Hematopoietic multipotent progenitor cell (in vitro differentiated cells): ENCODE measurements at regions not wholly inside any gene's neighbourhood (a gene's known extent, or its start where the extent isn't known, plus 50 kb on each side); places are given as distances from the start of the nearest gene placed in this dataset.

Experiments used
- DNase-seq, 3 donors: peaks; one replicate each; pipeline ENCODE4 v3.0.0-alpha.2; 2011 to 2015; ENCODE audit warnings: low read depth in 2 of 3, low spot score in 2 of 3

- DNase-seq: no peak
Observed at GRCh38 chr11:115930291-115930690, 426.1 kb upstream of the CADM1 start.

DNA sequence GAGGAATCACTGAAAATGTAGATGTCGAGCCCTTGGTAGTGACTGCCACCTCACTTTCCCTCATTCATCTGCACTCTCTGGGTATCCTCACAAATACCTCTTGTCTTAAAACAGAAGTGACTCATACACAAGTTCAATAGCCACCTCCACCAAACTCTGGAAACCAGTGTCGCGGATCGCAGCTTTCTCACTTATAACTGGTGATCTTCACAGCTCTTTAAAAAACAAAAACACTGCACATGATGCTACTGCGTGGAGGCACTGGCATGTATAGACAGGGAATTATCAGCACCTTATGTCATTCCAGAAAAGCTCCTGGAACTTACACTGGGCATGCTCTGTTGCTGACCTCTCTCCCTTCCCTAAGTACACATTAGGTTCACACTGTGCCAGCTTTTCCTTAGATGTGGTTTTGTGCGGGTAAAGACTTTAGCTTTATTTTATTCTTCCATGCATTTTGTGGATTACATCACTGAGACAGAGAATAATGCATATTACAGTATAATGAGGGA is 425.5 kb upstream of the CADM1 start:
- no peak for DNase-seq

DNA sequence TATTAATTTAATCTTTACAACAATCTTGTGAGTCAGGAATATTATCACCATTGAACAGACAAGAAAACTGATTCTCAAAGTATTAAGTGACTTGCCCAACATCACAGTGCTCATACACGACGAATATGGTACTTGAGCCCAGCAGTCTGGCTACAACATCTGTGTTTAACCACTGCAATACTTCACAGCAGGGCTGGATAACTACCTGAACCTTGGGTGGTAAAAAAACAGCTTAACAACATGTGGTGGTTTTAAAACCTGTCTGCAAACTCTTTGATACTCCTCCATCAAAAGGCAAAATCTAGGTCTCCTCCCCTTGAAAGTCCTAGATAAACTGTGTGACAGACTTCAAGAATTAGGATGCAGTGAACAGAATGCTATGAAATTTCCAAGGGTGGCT is 424.6 kb upstream of the CADM1 start:
- DNase-seq: no peak

DNA sequence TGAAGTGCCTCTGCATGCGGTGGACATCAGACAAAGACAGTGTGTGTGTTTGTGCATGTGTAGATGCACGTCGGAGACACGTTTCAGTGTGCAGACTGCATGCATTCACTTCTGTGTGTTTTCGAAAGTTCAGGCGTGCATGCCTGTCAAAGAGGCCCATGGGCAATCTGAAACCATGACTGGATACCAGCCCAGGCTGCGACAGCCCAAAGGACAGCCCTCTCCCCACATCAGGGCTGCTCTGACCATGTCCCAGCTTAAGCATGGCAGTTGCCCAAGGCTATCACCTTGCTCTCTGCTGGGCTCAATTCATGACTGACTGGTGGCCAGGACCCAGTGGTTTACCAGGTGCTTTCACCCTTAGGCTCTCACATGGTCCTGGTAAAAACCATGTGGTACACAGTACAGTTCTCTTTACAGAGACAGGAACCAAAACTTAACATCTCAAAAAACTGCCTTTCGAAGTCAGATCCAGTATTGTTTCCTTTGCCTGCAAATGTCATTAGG is 423.7 kb upstream of the CADM1 start:
- no peak for DNase-seq

DNA sequence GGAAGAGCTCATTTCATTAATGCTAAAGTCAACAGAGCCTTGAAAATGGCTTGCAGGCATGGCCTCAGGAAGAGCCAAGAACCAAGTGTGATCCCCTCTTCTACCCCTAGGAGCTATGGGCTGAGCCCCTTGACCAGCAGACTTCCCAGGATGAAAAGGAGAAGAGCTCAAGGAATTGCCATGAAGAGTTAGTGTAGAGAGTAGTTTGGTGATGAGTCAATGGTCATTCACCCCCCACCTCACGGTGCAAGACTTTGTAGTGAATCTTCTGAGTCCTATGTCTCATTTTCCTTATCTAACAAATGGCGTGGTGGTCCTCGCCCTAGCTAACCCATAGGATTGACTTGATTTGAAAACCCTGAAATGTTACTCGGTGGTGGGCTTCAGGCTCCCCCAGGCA is 422.4 kb upstream of the CADM1 start:
- no peak for DNase-seq

DNA sequence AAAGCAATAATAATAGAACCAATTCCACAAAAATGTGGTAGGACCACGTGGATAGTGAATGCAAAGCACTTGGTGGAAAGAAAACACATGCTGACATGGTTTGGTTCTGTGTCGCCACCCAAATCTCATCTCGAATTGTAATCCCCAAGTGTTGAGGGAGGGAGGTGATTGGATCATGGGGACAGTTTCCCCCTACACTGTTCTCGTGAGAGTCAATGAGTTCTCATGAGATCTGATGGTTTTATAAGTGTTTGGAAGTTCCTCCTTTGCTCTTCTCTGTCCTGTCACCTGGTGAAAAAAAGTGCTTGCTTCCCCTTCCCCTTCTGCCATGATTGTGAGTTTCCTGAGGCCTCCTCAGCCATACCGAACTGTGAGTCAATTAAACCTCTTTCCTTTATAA is 421.9 kb upstream of the CADM1 start:
- DNase-seq: no peak

DNA sequence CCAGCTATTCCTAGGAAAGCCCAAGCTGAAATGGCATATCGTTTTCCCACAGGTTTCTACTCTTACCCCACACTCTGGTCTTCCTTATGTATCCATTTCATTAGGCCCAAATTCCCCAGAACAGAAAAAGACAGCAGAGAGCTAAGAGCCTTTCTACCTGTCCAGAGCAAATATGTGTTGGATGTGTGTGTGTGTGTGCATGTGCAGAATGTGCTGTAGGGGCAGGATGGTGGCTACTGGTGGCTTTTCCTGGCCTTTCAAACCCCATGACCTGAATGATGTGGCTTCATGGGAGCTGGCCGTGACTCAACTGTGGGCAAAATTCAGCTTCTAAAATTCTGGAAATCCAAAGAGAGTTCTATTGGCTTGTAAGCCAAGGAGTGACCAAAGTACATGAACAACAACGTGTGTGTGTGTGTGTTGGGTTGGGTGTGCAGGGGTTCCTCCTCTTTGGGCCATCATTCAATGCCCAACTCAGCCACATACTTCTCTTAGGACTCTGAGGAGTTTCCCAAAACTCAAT is 421.4 kb upstream of the CADM1 start:
- DNase-seq: no peak

GRCh38 chr11:115924744-115925567 is 420.7 kb upstream of the CADM1 start:
- DNase-seq: peak in 2 of 3 donors; percentile 8 to 24

DNA sequence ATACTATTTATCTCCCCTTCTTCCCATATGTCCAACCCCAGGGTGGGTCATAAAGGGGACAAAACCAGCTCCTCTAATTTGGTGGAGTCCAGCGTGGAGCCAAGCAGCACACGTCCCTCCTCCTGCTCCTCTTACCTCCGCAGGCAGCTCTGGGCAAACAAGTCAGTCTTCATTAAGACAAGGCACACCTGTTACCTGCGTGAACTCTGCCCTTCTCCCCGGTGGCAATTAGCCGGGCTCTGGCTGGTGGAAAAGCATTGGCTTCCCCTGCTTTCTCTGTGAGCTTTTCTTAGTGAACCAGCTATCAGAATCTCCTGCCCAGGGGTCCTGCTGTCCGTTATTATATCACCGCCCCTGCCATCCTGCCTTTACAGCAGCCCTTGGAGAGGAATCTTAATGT is 418.7 kb upstream of the CADM1 start:
- DNase-seq: no peak

GRCh38 chr11:115921986-115922385 is 417.8 kb upstream of the CADM1 start:
- DNase-seq: no peak

GRCh38 chr11:115921540-115921939 is 417.3 kb upstream of the CADM1 start:
- DNase-seq: no peak

- no peak for DNase-seq
Observed at GRCh38 chr11:115920841-115921480, 416.7 kb upstream of the CADM1 start.

DNA sequence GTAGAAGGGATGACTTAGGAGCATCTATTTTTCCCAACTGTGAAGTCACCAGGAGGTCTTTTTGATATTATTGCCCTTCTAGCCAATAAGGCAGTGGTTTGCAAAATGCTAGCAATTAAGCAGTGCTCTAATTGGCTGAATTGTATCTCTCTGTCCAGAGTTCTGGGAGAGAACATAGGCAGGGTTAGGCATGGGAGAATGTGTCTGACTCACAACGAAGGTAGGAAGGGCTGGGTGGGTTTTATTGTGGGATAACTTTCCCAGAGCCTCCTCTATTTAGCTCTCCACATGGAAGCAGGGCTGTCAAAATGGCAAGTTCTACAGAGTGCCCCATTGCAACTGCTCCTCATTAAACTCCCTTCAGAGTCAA is 415.9 kb upstream of the CADM1 start:
- no peak for DNase-seq

- no peak for DNase-seq
Observed at GRCh38 chr11:115919341-115920091, 415.3 kb upstream of the CADM1 start.

GRCh38 chr11:115918576-115918975 is 414.4 kb upstream of the CADM1 start:
- no peak for DNase-seq

- no peak for DNase-seq
Observed at GRCh38 chr11:115916608-115917007, 412.4 kb upstream of the CADM1 start.

DNA sequence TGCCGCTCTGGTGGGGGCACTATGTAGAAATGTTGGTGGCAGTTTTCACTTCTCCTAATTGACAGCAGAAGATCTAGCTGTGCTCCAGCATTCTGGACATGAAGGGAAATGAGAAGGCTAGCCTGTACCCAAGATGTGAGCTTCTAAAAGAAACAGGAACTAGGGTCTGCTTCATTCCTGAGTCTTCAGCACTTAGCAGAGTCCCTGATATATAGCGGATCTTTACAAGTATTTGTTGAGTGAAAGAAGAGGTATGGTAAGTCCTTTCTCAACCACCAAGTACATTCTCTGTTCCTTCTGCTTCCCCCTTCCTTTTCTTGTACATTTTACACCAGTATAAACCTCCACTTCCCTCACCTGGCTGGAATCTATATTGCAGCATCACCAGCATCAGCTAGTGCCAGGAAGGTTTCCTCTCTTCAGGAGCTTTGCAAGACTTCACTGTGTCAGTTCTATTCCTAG is 408.3 kb upstream of the CADM1 start:
- DNase-seq: no peak

DNA sequence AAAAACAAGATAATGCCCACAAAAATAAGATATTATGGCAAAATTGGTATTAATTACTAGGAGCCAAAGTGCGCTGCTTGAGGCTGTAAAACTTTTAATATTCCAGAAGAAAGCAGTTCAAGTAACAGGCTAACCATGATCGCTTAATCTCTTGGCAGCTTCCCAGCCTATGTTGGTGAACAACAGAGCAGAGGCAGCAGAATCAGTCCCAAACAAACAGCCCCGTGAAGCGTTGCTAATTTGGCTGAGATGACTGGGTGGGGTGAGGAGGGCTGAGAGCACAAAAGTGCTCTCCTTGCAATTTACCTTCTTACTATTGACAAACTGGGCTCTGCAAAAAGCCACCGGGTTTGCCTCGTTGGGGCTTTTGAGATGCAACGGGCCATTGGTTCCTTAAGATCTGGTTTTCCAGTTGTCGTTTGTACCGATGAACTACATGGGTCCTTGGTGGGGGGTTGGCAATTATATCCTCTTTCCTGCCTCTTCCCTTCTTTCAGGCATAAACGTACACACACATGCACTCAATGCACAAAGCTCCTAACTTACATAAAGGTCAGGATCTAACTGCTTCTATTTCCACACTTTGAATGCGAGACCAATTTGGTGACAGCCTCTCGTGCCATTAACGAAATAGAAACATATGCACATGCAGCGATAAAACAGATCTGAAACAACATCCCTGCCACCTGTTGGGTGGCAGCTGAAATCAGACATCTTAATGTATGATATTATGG is 407.6 kb upstream of the CADM1 start:
- DNase-seq: no peak

DNA sequence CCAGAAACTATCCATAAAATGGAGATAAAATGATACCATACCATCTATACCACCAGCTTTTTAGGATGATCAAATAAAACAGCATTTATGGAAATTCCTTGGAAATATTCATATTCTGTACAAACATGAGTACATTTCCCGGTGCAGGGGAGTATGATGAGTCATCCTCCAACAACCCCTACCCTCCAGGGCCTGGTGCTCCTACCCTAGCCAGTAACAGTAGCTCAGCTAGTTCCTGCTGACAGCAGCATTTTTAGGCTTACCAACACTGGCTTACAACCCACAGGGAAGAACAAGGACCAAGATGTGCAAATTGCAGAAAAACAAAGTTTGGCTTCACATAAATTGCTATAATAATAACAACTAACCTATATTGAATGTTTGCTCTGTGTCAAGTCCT is 406.2 kb upstream of the CADM1 start:
- no peak for DNase-seq

DNA sequence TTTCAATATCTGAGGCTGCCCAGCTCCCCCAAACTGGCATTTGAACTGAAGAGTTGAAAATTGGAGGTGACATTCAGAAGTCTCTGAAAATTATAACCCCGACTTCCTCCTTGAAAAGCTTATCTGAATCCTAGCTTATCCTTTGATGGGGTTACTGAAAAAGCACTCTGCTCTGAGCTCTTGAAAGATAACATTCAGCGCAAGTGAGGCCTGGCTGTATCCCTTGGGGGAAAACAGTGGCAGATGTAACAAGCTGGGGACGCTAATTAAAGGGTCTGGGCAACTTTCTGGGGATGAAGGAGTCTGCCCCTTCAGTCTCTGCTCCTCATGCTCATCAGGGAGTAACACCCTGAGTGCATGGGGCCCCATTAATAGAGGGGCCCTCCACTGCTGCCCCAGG is 402.0 kb upstream of the CADM1 start:
- no peak for DNase-seq
